ENCODE measurements at regions not wholly inside any gene's neighbourhood (a gene's known extent, or its start where the extent isn't known, plus 50 kb on each side); places are given as distances from the start of the nearest gene placed in this dataset.
"Not testable (repeated sequence)": the region's sequence is repeated elsewhere in the genome, so short reads cannot be mapped to it uniquely, and the experiment has no call there.

DNA sequence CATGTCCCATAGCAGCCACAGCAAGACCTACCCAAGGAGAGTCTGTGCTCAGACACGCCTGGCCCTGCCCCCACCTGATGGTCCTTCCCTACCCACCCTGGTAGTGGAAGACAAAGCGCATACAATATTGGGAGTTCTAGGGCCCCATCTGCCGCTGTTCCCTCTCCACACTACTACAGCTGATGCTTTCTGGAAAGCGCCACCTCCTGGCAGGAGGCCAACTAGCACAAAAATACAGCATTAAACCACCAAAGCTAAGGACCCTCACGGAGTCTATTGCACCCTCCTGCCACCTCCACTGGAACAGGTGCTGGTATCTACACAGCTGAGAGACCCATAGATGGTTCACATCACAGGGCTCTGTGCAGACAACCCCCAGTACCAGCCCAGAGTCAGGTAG, 50.9 kb upstream of the IGFBP5 start:
- TF ChIP-seq, protein P1, sequence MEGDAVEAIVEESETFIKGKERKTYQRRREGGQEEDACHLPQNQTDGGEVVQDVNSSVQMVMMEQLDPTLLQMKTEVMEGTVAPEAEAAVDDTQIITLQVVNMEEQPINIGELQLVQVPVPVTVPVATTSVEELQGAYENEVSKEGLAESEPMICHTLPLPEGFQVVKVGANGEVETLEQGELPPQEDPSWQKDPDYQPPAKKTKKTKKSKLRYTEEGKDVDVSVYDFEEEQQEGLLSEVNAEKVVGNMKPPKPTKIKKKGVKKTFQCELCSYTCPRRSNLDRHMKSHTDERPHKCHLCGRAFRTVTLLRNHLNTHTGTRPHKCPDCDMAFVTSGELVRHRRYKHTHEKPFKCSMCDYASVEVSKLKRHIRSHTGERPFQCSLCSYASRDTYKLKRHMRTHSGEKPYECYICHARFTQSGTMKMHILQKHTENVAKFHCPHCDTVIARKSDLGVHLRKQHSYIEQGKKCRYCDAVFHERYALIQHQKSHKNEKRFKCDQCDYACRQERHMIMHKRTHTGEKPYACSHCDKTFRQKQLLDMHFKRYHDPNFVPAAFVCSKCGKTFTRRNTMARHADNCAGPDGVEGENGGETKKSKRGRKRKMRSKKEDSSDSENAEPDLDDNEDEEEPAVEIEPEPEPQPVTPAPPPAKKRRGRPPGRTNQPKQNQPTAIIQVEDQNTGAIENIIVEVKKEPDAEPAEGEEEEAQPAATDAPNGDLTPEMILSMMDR (conservative IDR thresholded peaks at IDR 0.05), result not testable (repeated sequence)
- TF ChIP-seq ZFX (IDR thresholded peaks at IDR 0.05), result not testable (repeated sequence)

All from C4-2B (cell line).